ENCODE measurements at regions not wholly inside any gene's neighbourhood (a gene's known extent, or its start where the extent isn't known, plus 50 kb on each side); places are given as distances from the start of the nearest gene placed in this dataset.
"Not testable (repeated sequence)": the region's sequence is repeated elsewhere in the genome, so short reads cannot be mapped to it uniquely, and the experiment has no call there.

DNA sequence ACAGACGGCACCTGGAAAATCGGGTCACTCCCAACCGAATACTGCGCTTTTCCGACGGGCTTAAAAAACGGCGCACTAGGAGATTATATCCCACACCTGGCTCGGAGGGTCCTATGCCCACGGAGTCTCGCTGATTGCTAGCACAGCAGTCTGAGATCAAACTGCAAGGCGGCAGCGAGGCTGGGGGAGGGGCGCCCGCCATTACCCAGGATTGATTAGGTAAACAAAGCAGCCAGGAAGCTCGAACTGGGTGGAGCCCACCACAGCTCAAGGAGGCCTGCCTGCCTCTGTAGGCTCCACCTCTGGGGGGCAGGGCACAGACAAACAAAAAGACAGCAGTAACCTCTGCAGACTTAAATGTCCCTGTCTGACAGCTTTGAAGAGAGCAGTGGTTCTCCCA lies 64.5 kb downstream of the SLC30A10 start:
- H3K27ac Mint-ChIP-seq; CTCF ChIA-PET; H3K36me3 Mint-ChIP-seq (ENCODE audit: low read depth); intact Hi-C loops (cut with DNase I, micrococcal nuclease); H3K4me1 Mint-ChIP-seq; DNase-seq; H3K9me3 Mint-ChIP-seq (ENCODE audit: low read depth); POLR2A ChIA-PET; H3K4me3 Mint-ChIP-seq; ATAC-seq: not testable (repeated sequence)
- peaks cover 15% of the 10 kb centered on the region for H3K27me3 Mint-ChIP-seq

DNA sequence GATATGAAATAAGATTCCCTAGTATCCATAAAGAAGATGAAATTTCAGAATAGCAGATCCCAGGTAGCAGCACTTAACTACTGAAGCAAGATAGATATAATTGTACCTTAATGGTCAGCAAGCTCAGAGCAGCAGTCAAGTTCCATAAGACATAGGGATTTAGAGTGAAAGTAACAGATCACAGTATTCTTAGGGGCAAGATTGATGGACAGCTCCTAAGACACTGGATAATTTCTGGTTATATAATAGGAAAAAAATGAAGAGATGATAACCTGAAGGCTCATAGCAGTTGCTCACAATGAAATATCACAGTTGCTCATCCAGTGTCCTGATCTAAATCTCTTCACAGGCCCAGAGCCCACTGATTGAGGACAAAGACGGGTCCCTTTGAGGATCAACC lies 66.0 kb downstream of the SLC30A10 start:
- H3K9me3 Mint-ChIP-seq (ENCODE audit: low read depth), result no peaks in the 10 kb centered on the region
- no peaks in the 10 kb centered on the region for H3K4me1 Mint-ChIP-seq
- peaks cover 15% of the 10 kb centered on the region for H3K27me3 Mint-ChIP-seq
- no peaks in the 10 kb centered on the region for H3K36me3 Mint-ChIP-seq (ENCODE audit: low read depth)
- H3K27ac Mint-ChIP-seq, result no peak overlapping the region
- ATAC-seq (no peak), DNase-seq (no peak)
- intact Hi-C loops (cut with DNase I, micrococcal nuclease), result no loop called here
- H3K4me3 Mint-ChIP-seq, result no peak overlapping the region
- POLR2A ChIA-PET, result no interaction called here
- CTCF ChIA-PET, result interaction anchor here (0.7 kb wide), 1 partner anchor 1606 kb away, joined by 3 read pairs; no protein-coding TSS in a partner anchor

DNA sequence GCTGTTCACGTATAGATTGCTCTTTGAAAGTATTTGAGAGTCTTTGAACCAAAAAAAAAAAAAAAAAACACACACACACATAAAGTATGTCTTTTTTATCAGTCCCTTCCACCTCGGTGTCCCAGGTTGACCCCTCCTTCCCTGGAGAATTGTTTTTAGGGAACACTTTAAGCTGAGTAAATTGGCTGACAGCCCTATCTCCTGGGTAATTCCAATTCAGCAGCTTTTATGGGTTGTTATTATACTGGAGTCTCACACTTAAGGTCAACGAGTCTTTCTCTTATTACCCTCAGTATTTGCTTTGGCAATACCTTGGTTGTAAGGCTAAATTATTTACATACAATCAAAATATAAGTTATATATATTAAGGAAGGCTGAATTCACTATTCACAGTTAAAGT lies 69.4 kb downstream of the SLC30A10 start:
- Mint-ChIP-seq H3K4me3 (no peak overlapping the region), H3K36me3 (ENCODE audit: low read depth) (no peaks in the 10 kb centered on the region), H3K9me3 (ENCODE audit: low read depth) (peaks cover 2% of the 10 kb centered on the region), H3K27me3 (peaks cover 15% of the 10 kb centered on the region), H3K27ac (no peak overlapping the region), H3K4me1 (no peaks in the 10 kb centered on the region)
- no peak for DNase-seq
- intact Hi-C loops (cut with DNase I, micrococcal nuclease), result no loop called here
- CTCF ChIA-PET, result no interaction called here
- no peak for ATAC-seq
- POLR2A ChIA-PET, result no interaction called here

- ATAC-seq (no peak), DNase-seq (no peak)
- Mint-ChIP-seq H3K36me3 (ENCODE audit: low read depth) (no peaks in the 10 kb centered on the region), H3K4me3 (no peak overlapping the region), H3K9me3 (ENCODE audit: low read depth) (peaks cover 9% of the 10 kb centered on the region), H3K27me3 (peaks cover 3% of the 10 kb centered on the region), H3K27ac (no peak overlapping the region), H3K4me1 (no peaks in the 10 kb centered on the region)
- ChIA-PET CTCF (no interaction called here), POLR2A (no interaction called here)
- intact Hi-C loops (cut with DNase I, micrococcal nuclease), result no loop called here
Observed at GRCh38 chr1:219847215-219847855, 81.0 kb downstream of the SLC30A10 start.

GRCh38 chr1:219839595-219839994 lies 88.8 kb downstream of the SLC30A10 start:
- intact Hi-C loops (cut with DNase I, micrococcal nuclease), result loop anchor here in 1 of 2 experiments (5.0 kb wide), 3 partner anchors 288 to 938 kb away; no protein-coding TSS in a partner anchor
- H3K4me1 Mint-ChIP-seq; H3K4me3 Mint-ChIP-seq; H3K36me3 Mint-ChIP-seq (ENCODE audit: low read depth); DNase-seq; H3K27ac Mint-ChIP-seq; CTCF ChIA-PET; ATAC-seq; POLR2A ChIA-PET; H3K9me3 Mint-ChIP-seq (ENCODE audit: low read depth): not testable (repeated sequence)
- H3K27me3 Mint-ChIP-seq, result peaks cover 13% of the 10 kb centered on the region

GRCh38 chr1:219837994-219838294 lies 90.4 kb downstream of the SLC30A10 start:
- Mint-ChIP-seq H3K4me3 (no peak overlapping the region), H3K27me3 (peaks cover 15% of the 10 kb centered on the region), H3K27ac (no peak overlapping the region), H3K9me3 (ENCODE audit: low read depth) (no peaks in the 10 kb centered on the region), H3K36me3 (ENCODE audit: low read depth) (no peaks in the 10 kb centered on the region), H3K4me1 (no peaks in the 10 kb centered on the region)
- ATAC-seq (no peak), DNase-seq (no peak)
- POLR2A ChIA-PET, result no interaction called here
- CTCF ChIA-PET, result interaction anchor here (0.5 kb wide), 1 partner anchor 1595 kb away, joined by 4 read pairs; no protein-coding TSS in a partner anchor
- intact Hi-C loops (cut with DNase I, micrococcal nuclease), result loop anchor here in 1 of 2 experiments (5.0 kb wide), 3 partner anchors 289 to 939 kb away; no protein-coding TSS in a partner anchor

DNA sequence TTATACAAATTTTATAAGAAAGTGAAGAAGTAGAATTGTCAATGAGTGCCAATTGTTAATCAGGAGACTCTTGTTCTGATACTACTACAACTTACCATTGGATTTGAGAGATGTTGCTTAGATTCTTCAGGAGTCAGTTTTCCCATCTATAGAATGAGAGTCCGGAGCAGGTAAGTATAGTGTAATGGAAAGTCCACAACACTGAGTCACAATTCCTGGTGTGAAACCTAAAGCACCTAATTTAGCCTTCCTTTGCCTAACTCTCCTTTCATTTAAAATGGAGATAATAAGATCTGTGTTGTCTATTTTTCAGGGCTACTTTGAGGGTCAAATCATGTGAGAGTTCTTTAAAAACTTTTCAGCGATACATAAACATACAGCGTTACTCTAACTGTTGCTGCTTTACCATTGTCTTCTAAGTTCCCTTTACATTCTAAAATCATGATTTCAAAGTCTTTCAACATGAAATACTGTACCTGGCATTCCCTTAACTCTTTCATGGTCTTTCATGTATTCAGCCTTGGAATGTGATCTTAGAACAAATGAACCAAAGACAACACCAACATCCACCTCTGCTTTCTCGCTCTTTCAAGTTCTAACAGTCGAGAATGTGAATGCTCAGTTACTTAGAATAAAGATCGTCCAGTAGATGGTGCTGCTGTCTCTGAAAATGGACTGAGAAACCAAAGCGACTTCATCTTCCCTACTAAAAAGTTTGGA lies 90.9 kb downstream of the SLC30A10 start:
- ATAC-seq (no peak), DNase-seq (no peak)
- peaks cover 2% of the 10 kb centered on the region for H3K9me3 Mint-ChIP-seq (ENCODE audit: low read depth)
- intact Hi-C loops (cut with DNase I, micrococcal nuclease), result loop anchor here in 1 of 2 experiments (5.0 kb wide), 3 partner anchors 290 to 940 kb away; no protein-coding TSS in a partner anchor
- H3K36me3 Mint-ChIP-seq (ENCODE audit: low read depth), result no peaks in the 10 kb centered on the region
- H3K27me3 Mint-ChIP-seq, result peaks cover 16% of the 10 kb centered on the region
- no peaks in the 10 kb centered on the region for H3K4me1 Mint-ChIP-seq
- ChIA-PET CTCF (interaction anchor here (0.5 kb wide), 1 partner anchor 1595 kb away, joined by 4 read pairs; no protein-coding TSS in a partner anchor), POLR2A (no interaction called here)
- no peak overlapping the region for H3K27ac Mint-ChIP-seq
- no peak overlapping the region for H3K4me3 Mint-ChIP-seq

DNA sequence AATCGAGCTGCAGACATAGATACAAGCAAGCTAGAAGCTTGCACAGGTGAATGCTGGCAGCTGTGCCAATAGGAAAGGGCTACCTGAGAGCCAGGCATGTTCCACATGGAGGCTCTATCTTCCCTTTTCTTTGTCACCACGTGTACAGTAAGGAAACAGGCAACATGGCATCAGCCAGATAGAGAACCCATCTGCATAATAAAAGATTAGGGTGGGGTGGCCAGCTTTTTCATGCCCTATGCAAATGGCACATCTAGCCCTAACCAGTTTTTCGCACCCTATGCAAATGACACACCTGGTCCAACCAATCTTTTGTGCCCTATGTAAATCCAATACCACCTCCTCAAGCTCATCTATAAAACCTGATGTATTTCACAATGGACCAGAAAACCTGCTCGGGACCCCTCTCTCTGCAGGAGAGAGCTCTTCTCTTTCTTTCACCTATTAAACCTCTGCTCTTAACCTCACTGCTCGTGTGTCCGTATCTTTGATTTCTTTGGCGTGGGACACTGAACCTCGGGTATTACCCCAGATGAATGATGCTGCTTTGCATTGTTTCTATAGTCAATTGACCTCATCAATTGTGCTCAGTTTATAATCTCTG lies 93.9 kb downstream of the SLC30A10 start:
- H3K36me3 Mint-ChIP-seq (ENCODE audit: low read depth), result no peaks in the 10 kb centered on the region
- H3K9me3 Mint-ChIP-seq (ENCODE audit: low read depth), result peaks cover 2% of the 10 kb centered on the region
- intact Hi-C loops (cut with DNase I, micrococcal nuclease), result no loop called here
- ATAC-seq (no peak), DNase-seq (no peak)
- H3K27ac Mint-ChIP-seq, result no peak overlapping the region
- peaks cover 16% of the 10 kb centered on the region for H3K27me3 Mint-ChIP-seq
- no peaks in the 10 kb centered on the region for H3K4me1 Mint-ChIP-seq
- CTCF ChIA-PET, result interaction anchor here (0.9 kb wide), 1 partner anchor 155 kb away, joined by 4 read pairs; no protein-coding TSS in a partner anchor
- H3K4me3 Mint-ChIP-seq, result no peak overlapping the region
- POLR2A ChIA-PET, result no interaction called here

GRCh38 chr1:219833214-219833815 lies 95.0 kb downstream of the SLC30A10 start:
- Mint-ChIP-seq H3K9me3 (ENCODE audit: low read depth) (peaks cover 2% of the 10 kb centered on the region), H3K36me3 (ENCODE audit: low read depth) (no peaks in the 10 kb centered on the region), H3K4me1 (no peaks in the 10 kb centered on the region), H3K27me3 (peaks cover 12% of the 10 kb centered on the region), H3K4me3 (no peak overlapping the region), H3K27ac (no peak overlapping the region)
- POLR2A ChIA-PET, result no interaction called here
- no peak for DNase-seq
- no peak for ATAC-seq
- intact Hi-C loops (cut with DNase I, micrococcal nuclease), result no loop called here
- CTCF ChIA-PET, result interaction anchor here (0.7 kb wide), 1 partner anchor 1400 kb away, joined by 3 read pairs; no protein-coding TSS in a partner anchor

- Mint-ChIP-seq H3K4me1 (no peaks in the 10 kb centered on the region), H3K9me3 (ENCODE audit: low read depth) (no peaks in the 10 kb centered on the region), H3K27ac (no peak overlapping the region), H3K4me3 (no peak overlapping the region), H3K36me3 (ENCODE audit: low read depth) (no peaks in the 10 kb centered on the region), H3K27me3 (no peaks in the 10 kb centered on the region)
- ChIA-PET POLR2A (no interaction called here), CTCF (no interaction called here)
- ATAC-seq (no peak), DNase-seq (no peak)
- intact Hi-C loops (cut with DNase I, micrococcal nuclease), result no loop called here
Observed at GRCh38 chr1:219826290-219826689, 102.1 kb downstream of the SLC30A10 start.

- H3K9me3 Mint-ChIP-seq (ENCODE audit: low read depth), result no peaks in the 10 kb centered on the region
- H3K36me3 Mint-ChIP-seq (ENCODE audit: low read depth), result no peaks in the 10 kb centered on the region
- ATAC-seq (no peak), DNase-seq (no peak)
- no peaks in the 10 kb centered on the region for H3K27me3 Mint-ChIP-seq
- no peak overlapping the region for H3K4me3 Mint-ChIP-seq
- H3K27ac Mint-ChIP-seq, result no peak overlapping the region
- intact Hi-C loops (cut with DNase I, micrococcal nuclease), result no loop called here
- H3K4me1 Mint-ChIP-seq, result no peaks in the 10 kb centered on the region
- ChIA-PET CTCF (no interaction called here), POLR2A (no interaction called here)
Observed at GRCh38 chr1:219825355-219825754, 103.0 kb downstream of the SLC30A10 start.

All from activated CD4-positive, alpha-beta T cell treated with anti-CD3 and anti-CD28 coated beads for 36 hours (primary cell).